ENCODE measurements at regions not wholly inside any gene's neighbourhood (a gene's known extent, or its start where the extent isn't known, plus 50 kb on each side); places are given as distances from the start of the nearest gene placed in this dataset.

GRCh38 chr21:19547951-19548840 is 1144.6 kb upstream of the TMPRSS15 start:
- H3K4me1 ChIP-seq: no peaks in the 10 kb centered on the region
- TF ChIP-seq CTCF (IDR thresholded peaks at IDR 0.05): no peak
- no peak for DNase-seq (ENCODE audit: low spot score)
- H3K9me3 ChIP-seq: no peaks in the 10 kb centered on the region
- no peak overlapping the region for H3K4me3 ChIP-seq
- H3K27ac ChIP-seq: no peak overlapping the region
- H3K36me3 ChIP-seq: no peaks in the 10 kb centered on the region
- H3K27me3 ChIP-seq: peaks cover 0 to 6% of the 10 kb centered on the region in 2 donors

GRCh38 chr21:19553919-19554615 is 1150.5 kb upstream of the TMPRSS15 start:
- no peak overlapping the region for H3K27ac ChIP-seq
- no peaks in the 10 kb centered on the region for H3K9me3 ChIP-seq
- no peak for TF ChIP-seq CTCF (IDR thresholded peaks at IDR 0.05)
- no peaks in the 10 kb centered on the region for H3K36me3 ChIP-seq
- no peak for DNase-seq (ENCODE audit: low spot score)
- no peaks in the 10 kb centered on the region for H3K27me3 ChIP-seq
- no peaks in the 10 kb centered on the region for H3K4me1 ChIP-seq
- H3K4me3 ChIP-seq: no peak overlapping the region

GRCh38 chr21:19557046-19557445 is 1153.5 kb upstream of the TMPRSS15 start:
- DNase-seq (ENCODE audit: low spot score): no peak
- H3K36me3 ChIP-seq: no peaks in the 10 kb centered on the region
- no peaks in the 10 kb centered on the region for H3K4me1 ChIP-seq
- H3K27ac ChIP-seq: no peak overlapping the region
- no peaks in the 10 kb centered on the region for H3K27me3 ChIP-seq
- H3K9me3 ChIP-seq: no peaks in the 10 kb centered on the region
- TF ChIP-seq CTCF (IDR thresholded peaks at IDR 0.05): no peak
- no peak overlapping the region for H3K4me3 ChIP-seq

- Histone ChIP-seq H3K9me3 (no peaks in the 10 kb centered on the region), H3K36me3 (no peaks in the 10 kb centered on the region), H3K4me1 (no peaks in the 10 kb centered on the region), H3K27ac (no peak overlapping the region), H3K27me3 (no peaks in the 10 kb centered on the region), H3K4me3 (no peak overlapping the region)
- no peak for TF ChIP-seq CTCF (IDR thresholded peaks at IDR 0.05)
- no peak for DNase-seq (ENCODE audit: low spot score)
Observed at GRCh38 chr21:19557488-19557887, 1153.9 kb upstream of the TMPRSS15 start.

GRCh38 chr21:19565587-19565986 is 1162.0 kb upstream of the TMPRSS15 start:
- H3K4me1 ChIP-seq: no peaks in the 10 kb centered on the region
- H3K4me3 ChIP-seq: no peak overlapping the region
- no peaks in the 10 kb centered on the region for H3K9me3 ChIP-seq
- no peak overlapping the region for H3K27ac ChIP-seq
- no peaks in the 10 kb centered on the region for H3K27me3 ChIP-seq
- TF ChIP-seq CTCF (IDR thresholded peaks at IDR 0.05): no peak
- no peak for DNase-seq (ENCODE audit: low spot score)
- no peaks in the 10 kb centered on the region for H3K36me3 ChIP-seq

All from right atrium auricular region (tissue), 2 donors.